ENCODE measurements at regions not wholly inside any gene's neighbourhood (a gene's known extent, or its start where the extent isn't known, plus 50 kb on each side); places are given as distances from the start of the nearest gene placed in this dataset.

- no peaks in the 10 kb centered on the region for H3K9me3 ChIP-seq (ENCODE audit: control insufficient read depth, low read depth, low read length)
- FAIRE-seq (no peak), DNase-seq (ENCODE audit: low read depth, low spot score) (no peak)
- H3K27me3 ChIP-seq (ENCODE audit: control insufficient read depth, extremely low read depth, insufficient read depth, low read length): no peaks in the 10 kb centered on the region
- TF ChIP-seq, protein P1, sequence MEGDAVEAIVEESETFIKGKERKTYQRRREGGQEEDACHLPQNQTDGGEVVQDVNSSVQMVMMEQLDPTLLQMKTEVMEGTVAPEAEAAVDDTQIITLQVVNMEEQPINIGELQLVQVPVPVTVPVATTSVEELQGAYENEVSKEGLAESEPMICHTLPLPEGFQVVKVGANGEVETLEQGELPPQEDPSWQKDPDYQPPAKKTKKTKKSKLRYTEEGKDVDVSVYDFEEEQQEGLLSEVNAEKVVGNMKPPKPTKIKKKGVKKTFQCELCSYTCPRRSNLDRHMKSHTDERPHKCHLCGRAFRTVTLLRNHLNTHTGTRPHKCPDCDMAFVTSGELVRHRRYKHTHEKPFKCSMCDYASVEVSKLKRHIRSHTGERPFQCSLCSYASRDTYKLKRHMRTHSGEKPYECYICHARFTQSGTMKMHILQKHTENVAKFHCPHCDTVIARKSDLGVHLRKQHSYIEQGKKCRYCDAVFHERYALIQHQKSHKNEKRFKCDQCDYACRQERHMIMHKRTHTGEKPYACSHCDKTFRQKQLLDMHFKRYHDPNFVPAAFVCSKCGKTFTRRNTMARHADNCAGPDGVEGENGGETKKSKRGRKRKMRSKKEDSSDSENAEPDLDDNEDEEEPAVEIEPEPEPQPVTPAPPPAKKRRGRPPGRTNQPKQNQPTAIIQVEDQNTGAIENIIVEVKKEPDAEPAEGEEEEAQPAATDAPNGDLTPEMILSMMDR (optimal IDR thresholded peaks at IDR 0.05 in 1 of 3, IDR thresholded peaks at IDR 0.05 in 1 of 3, conservative IDR thresholded peaks at IDR 0.05 in 1 of 3; ENCODE audit: extremely low read depth in 1 of 3, insufficient read depth in 2 of 3, low read length in 3 of 3): no peak
- TF ChIP-seq EZH2 (IDR thresholded peaks at IDR 0.05; ENCODE audit: low read length): no peak
- H3K4me3 ChIP-seq (ENCODE audit: control insufficient read depth in 2 of 3, extremely low read depth in 1 of 3, insufficient read depth in 2 of 3, low read depth in 1 of 3, low read length in 3 of 3): no peak overlapping the region
- no peaks in the 10 kb centered on the region for H3K4me1 ChIP-seq (ENCODE audit: control insufficient read depth, extremely low read depth, insufficient read depth, low read length)
- H2AFZ ChIP-seq (ENCODE audit: control insufficient read depth, low read length): no peak overlapping the region
- no peaks in the 10 kb centered on the region for H3K9me1 ChIP-seq (ENCODE audit: control insufficient read depth, extremely low read depth, insufficient read depth, low read length)
- H3K79me2 ChIP-seq (ENCODE audit: control insufficient read depth, insufficient read depth, low read length): no peaks in the 10 kb centered on the region
- dilution Hi-C loops (cut with MboI; ENCODE audit: extremely low pct_ligation_motif_present, low sequenced_read_pairs): no loop called here
- H3K27ac ChIP-seq (ENCODE audit: control insufficient read depth, insufficient read depth, low read length): no peak overlapping the region
- H3K9ac ChIP-seq (ENCODE audit: control insufficient read depth, extremely low read depth, insufficient read depth, low read length): no peak overlapping the region
- no peaks in the 10 kb centered on the region for H3K36me3 ChIP-seq (ENCODE audit: control insufficient read depth in 2 of 2, extremely low read depth in 1 of 2, insufficient read depth in 2 of 2, low read length in 2 of 2)
- H4K20me1 ChIP-seq (ENCODE audit: control insufficient read depth, extremely low read depth, insufficient read depth, low read length): no peaks in the 10 kb centered on the region
- H3K4me2 ChIP-seq (ENCODE audit: control insufficient read depth, extremely low read depth, insufficient read depth, low read depth, low read length): no peak overlapping the region
Measured at GRCh38 chr20:23237201-23237600, 113.4 kb upstream of the NXT1 start.

DNA sequence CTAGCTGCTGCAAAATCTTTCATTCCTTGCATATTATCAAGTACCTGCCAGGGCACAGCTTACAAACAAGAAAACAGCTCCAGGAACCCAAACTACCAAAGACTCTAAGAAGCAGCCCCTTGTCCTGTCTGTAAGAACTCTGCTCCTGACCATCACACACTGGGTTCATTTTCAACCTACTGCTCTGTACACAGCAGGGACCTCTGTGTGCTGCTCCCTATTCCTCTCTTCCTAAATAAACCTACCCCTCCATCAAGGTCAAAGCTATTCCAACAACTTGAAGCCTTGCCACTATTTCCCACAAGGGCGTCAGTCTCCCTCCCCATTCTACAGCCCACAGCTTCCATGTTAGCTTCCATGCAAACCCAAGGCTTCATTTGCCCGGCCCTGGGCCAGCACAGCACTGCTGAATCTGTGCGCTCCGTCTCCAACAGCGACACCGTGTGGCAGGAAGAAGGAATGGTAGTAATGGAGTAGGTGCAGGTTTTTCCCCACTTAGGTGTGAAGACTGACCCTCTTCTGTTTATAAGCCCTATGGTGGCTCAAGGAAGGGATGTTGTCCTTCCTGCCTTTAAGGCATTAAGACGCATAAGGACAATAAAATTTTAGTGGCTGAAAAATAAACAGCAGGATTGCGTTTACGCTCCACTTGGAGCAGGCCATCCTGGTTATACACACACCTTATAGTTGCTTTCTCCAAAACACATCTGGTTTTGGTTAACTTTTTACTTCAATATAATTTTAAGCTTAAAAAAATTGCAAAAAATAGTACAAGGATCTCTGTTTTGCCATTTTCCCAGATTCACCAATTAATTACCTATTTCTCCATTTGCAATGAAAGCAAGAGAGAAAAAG is 115.2 kb upstream of the NXT1 start:
- no peaks in the 10 kb centered on the region for H3K4me1 ChIP-seq (ENCODE audit: control insufficient read depth, extremely low read depth, insufficient read depth, low read length)
- no peaks in the 10 kb centered on the region for H3K79me2 ChIP-seq (ENCODE audit: control insufficient read depth, insufficient read depth, low read length)
- no peaks in the 10 kb centered on the region for H3K27me3 ChIP-seq (ENCODE audit: control insufficient read depth, extremely low read depth, insufficient read depth, low read length)
- no peak overlapping the region for H3K4me3 ChIP-seq (ENCODE audit: control insufficient read depth in 2 of 3, extremely low read depth in 1 of 3, insufficient read depth in 2 of 3, low read depth in 1 of 3, low read length in 3 of 3)
- DNase-seq (ENCODE audit: low read depth, low spot score) (no peak), FAIRE-seq (peak; percentile 70)
- no peaks in the 10 kb centered on the region for H3K9me3 ChIP-seq (ENCODE audit: control insufficient read depth, low read depth, low read length)
- no peak for TF ChIP-seq EZH2 (IDR thresholded peaks at IDR 0.05; ENCODE audit: low read length)
- TF ChIP-seq, protein P1 (optimal IDR thresholded peaks at IDR 0.05 in 1 of 3, IDR thresholded peaks at IDR 0.05 in 1 of 3, conservative IDR thresholded peaks at IDR 0.05 in 1 of 3; ENCODE audit: extremely low read depth in 1 of 3, insufficient read depth in 2 of 3, low read length in 3 of 3): peak; percentile 80 to 95 (median 90)
- H3K27ac ChIP-seq (ENCODE audit: control insufficient read depth, insufficient read depth, low read length): no peak overlapping the region
- no peaks in the 10 kb centered on the region for H3K9me1 ChIP-seq (ENCODE audit: control insufficient read depth, extremely low read depth, insufficient read depth, low read length)
- no peaks in the 10 kb centered on the region for H3K36me3 ChIP-seq (ENCODE audit: control insufficient read depth in 2 of 2, extremely low read depth in 1 of 2, insufficient read depth in 2 of 2, low read length in 2 of 2)
- no peaks in the 10 kb centered on the region for H4K20me1 ChIP-seq (ENCODE audit: control insufficient read depth, extremely low read depth, insufficient read depth, low read length)
- H2AFZ ChIP-seq (ENCODE audit: control insufficient read depth, low read length): no peak overlapping the region
- dilution Hi-C loops (cut with MboI; ENCODE audit: extremely low pct_ligation_motif_present, low sequenced_read_pairs): no loop called here
- no peak overlapping the region for H3K9ac ChIP-seq (ENCODE audit: control insufficient read depth, extremely low read depth, insufficient read depth, low read length)
- no peak overlapping the region for H3K4me2 ChIP-seq (ENCODE audit: control insufficient read depth, extremely low read depth, insufficient read depth, low read depth, low read length)

Data from keratinocyte (primary cell).